GM18951 (cell line): ENCODE measurements at regions not wholly inside any gene's neighbourhood (a gene's known extent, or its start where the extent isn't known, plus 50 kb on each side); places are given as distances from the start of the nearest gene placed in this dataset.

ENCODE experiments used
- POLR2A ChIP-seq: IDR thresholded peaks from 4 replicates; pipeline ENCODE4 v1.6.1; 2011; ENCODE audit warnings: mild to moderate bottlenecking; ENCODE audit not compliant: insufficient read length, insufficient read depth; ENCODE audit errors: extremely low read depth
- in situ Hi-C: fragments of 300-500 bp; cut with MboI; formaldehyde crosslinking; loops from one replicate; pipeline ENCODE4 v1.12.0; 2022; ENCODE audit warnings: low sequenced_read_pairs, mixed read lengths, inconsistent platforms; ENCODE audit not compliant: unreplicated experiment

- no peak for TF ChIP-seq POLR2A
- in situ Hi-C loops, result no loop called here
These were observed 606.7 kb upstream of the FAM174A start for GRCh38 chr5:99928490-99928889.

GRCh38 chr5:99926463-99926862, 608.7 kb upstream of the FAM174A start:
- in situ Hi-C loops, result no loop called here
- no peak for TF ChIP-seq POLR2A

- in situ Hi-C loops, result no loop called here
- TF ChIP-seq POLR2A, result no peak
These were observed 612.8 kb upstream of the FAM174A start for GRCh38 chr5:99922386-99922785.

- TF ChIP-seq POLR2A, result no peak
- in situ Hi-C loops, result no loop called here
These were observed 623.2 kb upstream of the FAM174A start for GRCh38 chr5:99911971-99912370.

GRCh38 chr5:99906776-99907175, 628.4 kb upstream of the FAM174A start:
- TF ChIP-seq POLR2A, result no peak
- in situ Hi-C loops, result no loop called here

GRCh38 chr5:99901972-99902371, 633.2 kb upstream of the FAM174A start:
- no peak for TF ChIP-seq POLR2A
- in situ Hi-C loops, result no loop called here

GRCh38 chr5:99900302-99900852, 634.8 kb upstream of the FAM174A start:
- TF ChIP-seq POLR2A, result no peak
- in situ Hi-C loops, result no loop called here

GRCh38 chr5:99879791-99880511, 655.2 kb upstream of the FAM174A start:
- in situ Hi-C loops, result no loop called here
- TF ChIP-seq POLR2A, result no peak

- in situ Hi-C loops, result no loop called here
- no peak for TF ChIP-seq POLR2A
These were observed 656.3 kb upstream of the FAM174A start for GRCh38 chr5:99878830-99879229.

GRCh38 chr5:99866740-99867139, 668.4 kb upstream of the FAM174A start:
- TF ChIP-seq POLR2A, result no peak
- in situ Hi-C loops, result no loop called here

- no peak for TF ChIP-seq POLR2A
- in situ Hi-C loops, result no loop called here
These were observed 670.0 kb upstream of the FAM174A start for GRCh38 chr5:99865159-99865558.

GRCh38 chr5:99835791-99836190, 699.4 kb upstream of the FAM174A start:
- in situ Hi-C loops, result no loop called here
- no peak for TF ChIP-seq POLR2A

GRCh38 chr5:99827136-99827535, 708.0 kb upstream of the FAM174A start:
- TF ChIP-seq POLR2A, result no peak
- in situ Hi-C loops, result no loop called here

GRCh38 chr5:99817796-99818195, 717.4 kb upstream of the FAM174A start:
- in situ Hi-C loops, result no loop called here
- no peak for TF ChIP-seq POLR2A
